SKM-1 (cell line): ENCODE measurements at regions not wholly inside any gene's neighbourhood (a gene's known extent, or its start where the extent isn't known, plus 50 kb on each side); places are given as distances from the start of the nearest gene placed in this dataset.

Experiments
- DNase-seq: peaks from one replicate; lab custom pipeline; 2025; ENCODE audit not compliant: unreplicated experiment; lab: John Stamatoyannopoulos, UW

- DNase-seq = no peak
Observed at GRCh38 chr9:28287455-28287854, 714.2 kb upstream of the C9orf72 start.

- no peak for DNase-seq
Observed at GRCh38 chr9:28289746-28290145, 716.5 kb upstream of the C9orf72 start.

- no peak for DNase-seq
Observed at GRCh38 chr9:28293369-28294090, 720.2 kb upstream of the C9orf72 start.

- no peak for DNase-seq
Observed at GRCh38 chr9:28301281-28301680, 728.0 kb upstream of the C9orf72 start.

GRCh38 chr9:28317745-28318144 is 744.5 kb upstream of the C9orf72 start:
- DNase-seq = no peak

- no peak for DNase-seq
Observed at GRCh38 chr9:28318515-28318914, 745.2 kb upstream of the C9orf72 start.

- no peak for DNase-seq
Observed at GRCh38 chr9:28319981-28320380, 746.7 kb upstream of the C9orf72 start.

- DNase-seq = no peak
Observed at GRCh38 chr9:28320616-28321015, 747.3 kb upstream of the C9orf72 start.

- no peak for DNase-seq
Observed at GRCh38 chr9:28329323-28329722, 756.0 kb upstream of the C9orf72 start.

- DNase-seq = no peak
Observed at GRCh38 chr9:28332648-28333047, 759.4 kb upstream of the C9orf72 start.

- DNase-seq = no peak
Observed at GRCh38 chr9:28341913-28342312, 768.6 kb upstream of the C9orf72 start.

GRCh38 chr9:28342815-28343338 is 769.6 kb upstream of the C9orf72 start:
- no peak for DNase-seq

- DNase-seq = no peak
Observed at GRCh38 chr9:28363151-28363562, 789.9 kb upstream of the C9orf72 start.

- DNase-seq = no peak
Observed at GRCh38 chr9:28365020-28365640, 791.8 kb upstream of the C9orf72 start.

- DNase-seq = no peak
Observed at GRCh38 chr9:28365728-28366127, 792.4 kb upstream of the C9orf72 start.

GRCh38 chr9:28378231-28378630 is 805.0 kb upstream of the C9orf72 start:
- no peak for DNase-seq

- DNase-seq = no peak
Observed at GRCh38 chr9:28379082-28379481, 805.8 kb upstream of the C9orf72 start.

- no peak for DNase-seq
Observed at GRCh38 chr9:28389411-28389810, 816.1 kb upstream of the C9orf72 start.

- DNase-seq = no peak
Observed at GRCh38 chr9:28394774-28395173, 821.5 kb upstream of the C9orf72 start.

- no peak for DNase-seq
Observed at GRCh38 chr9:28396058-28396457, 822.8 kb upstream of the C9orf72 start.

- no peak for DNase-seq
Observed at GRCh38 chr9:28407351-28407750, 834.1 kb upstream of the C9orf72 start.

- no peak for DNase-seq
Observed at GRCh38 chr9:28409919-28410318, 836.6 kb upstream of the C9orf72 start.

- DNase-seq = no peak
Observed at GRCh38 chr9:28410411-28410810, 837.1 kb upstream of the C9orf72 start.
